Esophagus squamous epithelium (tissue), 4 donors: ENCODE measurements at regions not wholly inside any gene's neighbourhood (a gene's known extent, or its start where the extent isn't known, plus 50 kb on each side); places are given as distances from the start of the nearest gene placed in this dataset.

Experiments used
- CTCF ChIP-seq, 6 experiments: fragments of 450-650 bp in 4 of 6; fragments of 200-600 bp in 2 of 6; sonication (generic) in 2 of 6; IDR thresholded peaks; one replicate each; pipeline ENCODE4 v1.5.1; 2016 to 2019; ENCODE audit warnings: antibody characterized with exemption in 6 of 6, mild to moderate bottlenecking in 4 of 6, moderate library complexity in 4 of 6
- POLR2A ChIP-seq, 4 donors: fragments of 450-650 bp; IDR thresholded peaks; one replicate each; pipeline ENCODE4 v1.6.1; 2017; ENCODE audit warnings: antibody characterized with exemption in 4 of 4, mild to moderate bottlenecking in 4 of 4, moderate library complexity in 3 of 4

- no peak for TF ChIP-seq CTCF (IDR thresholded peaks at IDR 0.05)
- TF ChIP-seq POLR2A (IDR thresholded peaks at IDR 0.05), result no peak
Observed at GRCh38 chr5:130425424-130425823, 521.2 kb downstream of the CHSY3 start.
